ENCODE measurements at regions not wholly inside any gene's neighbourhood (a gene's known extent, or its start where the extent isn't known, plus 50 kb on each side); places are given as distances from the start of the nearest gene placed in this dataset.

GRCh38 chr12:58668233-58668632, 252.1 kb downstream of the LRIG3 start:
- intact Hi-C loops (cut with DNase I): no loop called here
- Histone ChIP-seq H3K27me3 (peaks cover 0 to 6% (median 0%) of the 10 kb centered on the region in 7 donors), H3K27ac (no peak overlapping the region), H3K4me1 (no peaks in the 10 kb centered on the region), H3K36me3 (no peaks in the 10 kb centered on the region), H3K4me3 (no peak overlapping the region), H3K9me3 (no peaks in the 10 kb centered on the region)
- no peak for TF ChIP-seq CTCF (IDR thresholded peaks at IDR 0.05)
- DNase-seq (no peak), ATAC-seq (no peak)
- WGBS, 2 donors: 91 to 93% methylated on average over 3 of the region's 3 CpGs

- Histone ChIP-seq H3K27me3 (peaks cover 0 to 6% (median 0%) of the 10 kb centered on the region in 7 donors), H3K9me3 (no peaks in the 10 kb centered on the region), H3K4me3 (no peak overlapping the region), H3K36me3 (no peaks in the 10 kb centered on the region), H3K4me1 (no peaks in the 10 kb centered on the region), H3K27ac (no peak overlapping the region)
- TF ChIP-seq CTCF (IDR thresholded peaks at IDR 0.05): no peak
- no peak for ATAC-seq
- intact Hi-C loops (cut with DNase I): no loop called here
- WGBS, 2 donors: 87 to 88% methylated on average over 1 of the region's 1 CpG
- no peak for DNase-seq
Observed at GRCh38 chr12:58668871-58669270, 251.4 kb downstream of the LRIG3 start.

DNA sequence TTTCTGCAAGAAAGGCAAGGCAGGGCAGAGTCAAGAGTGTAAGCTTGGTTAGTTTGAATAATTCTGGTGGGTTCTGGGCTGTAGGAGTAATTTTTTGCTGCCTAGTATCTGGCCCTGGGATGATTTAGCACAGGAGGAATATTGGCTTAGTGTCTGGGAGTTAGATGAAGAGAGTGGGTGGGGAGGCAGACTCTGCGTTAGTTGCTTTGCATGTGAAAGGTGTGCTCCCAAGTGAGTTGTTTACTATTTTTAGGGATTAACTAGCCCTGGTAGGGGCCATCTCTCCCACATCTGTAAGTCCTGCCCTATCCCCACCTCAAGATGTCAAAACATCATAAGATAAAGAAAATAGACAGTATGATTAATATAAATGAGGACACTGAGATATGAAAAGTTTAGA, 249.7 kb downstream of the LRIG3 start:
- Histone ChIP-seq H3K4me3 (no peak overlapping the region), H3K36me3 (no peaks in the 10 kb centered on the region), H3K4me1 (no peaks in the 10 kb centered on the region), H3K27me3 (peaks cover 0 to 6% (median 0%) of the 10 kb centered on the region in 7 donors), H3K9me3 (peaks cover 0 to 5% (median 0%) of the 10 kb centered on the region in 11 donors), H3K27ac (no peak overlapping the region)
- intact Hi-C loops (cut with DNase I): no loop called here
- DNase-seq: no peak
- TF ChIP-seq CTCF (IDR thresholded peaks at IDR 0.05): no peak
- WGBS, 2 donors: 61 to 69% methylated on average over 1 of the region's 1 CpG
- no peak for ATAC-seq

- Histone ChIP-seq H3K9me3 (peaks cover 0 to 5% (median 0%) of the 10 kb centered on the region in 11 donors), H3K27me3 (peaks cover 0 to 6% (median 0%) of the 10 kb centered on the region in 7 donors), H3K4me3 (no peak overlapping the region), H3K4me1 (no peaks in the 10 kb centered on the region), H3K27ac (no peak overlapping the region), H3K36me3 (no peaks in the 10 kb centered on the region)
- no peak for TF ChIP-seq CTCF (IDR thresholded peaks at IDR 0.05)
- no peak for DNase-seq
- 36 to 38% methylated on average over 3 of the region's 3 CpGs for WGBS, 2 donors
- ATAC-seq: no peak
- intact Hi-C loops (cut with DNase I): no loop called here
Observed at GRCh38 chr12:58671196-58671595, 249.1 kb downstream of the LRIG3 start.
